Hippocampal formation (tissue), 2 donors: ENCODE measurements at regions not wholly inside any gene's neighbourhood (a gene's known extent, or its start where the extent isn't known, plus 50 kb on each side); places are given as distances from the start of the nearest gene placed in this dataset.
A peak's percentile ranks its signal among the peaks of the same experiment; 100 is the strongest.

Experiments
- DNase-seq, 2 donors: peaks; one replicate each; lab custom pipeline; 2025; lab: John Stamatoyannopoulos, UW

GRCh38 chr14:97395068-97395467, 597.9 kb downstream of the VRK1 start:
- no peak for DNase-seq

- no peak for DNase-seq
These were observed 604.5 kb downstream of the VRK1 start for GRCh38 chr14:97401714-97402113.

- no peak for DNase-seq
These were observed 605.1 kb downstream of the VRK1 start for GRCh38 chr14:97402279-97402678.

- DNase-seq: no peak
These were observed 610.7 kb downstream of the VRK1 start for GRCh38 chr14:97407701-97408407.

- no peak for DNase-seq
These were observed 611.3 kb downstream of the VRK1 start for GRCh38 chr14:97408503-97408902.

GRCh38 chr14:97408937-97409815, 612.0 kb downstream of the VRK1 start:
- DNase-seq: no peak

GRCh38 chr14:97410667-97411620, 613.8 kb downstream of the VRK1 start:
- peak in 1 of 2 donors; percentile 14 for DNase-seq

GRCh38 chr14:97411938-97412612, 614.9 kb downstream of the VRK1 start:
- no peak for DNase-seq

GRCh38 chr14:97413022-97413539, 615.9 kb downstream of the VRK1 start:
- no peak for DNase-seq

- DNase-seq: no peak
These were observed 617.0 kb downstream of the VRK1 start for GRCh38 chr14:97413966-97414717.

- no peak for DNase-seq
These were observed 617.5 kb downstream of the VRK1 start for GRCh38 chr14:97414718-97415098.

- DNase-seq: no peak
These were observed 618.7 kb downstream of the VRK1 start for GRCh38 chr14:97415907-97416306.

- DNase-seq: no peak
These were observed 619.4 kb downstream of the VRK1 start for GRCh38 chr14:97416550-97416949.

- DNase-seq: no peak
These were observed 620.1 kb downstream of the VRK1 start for GRCh38 chr14:97417331-97417730.

GRCh38 chr14:97420211-97420610, 623.0 kb downstream of the VRK1 start:
- DNase-seq: no peak

- DNase-seq: no peak
These were observed 629.6 kb downstream of the VRK1 start for GRCh38 chr14:97426776-97427175.

GRCh38 chr14:97428808-97429440, 631.7 kb downstream of the VRK1 start:
- no peak for DNase-seq

GRCh38 chr14:97432586-97432985, 635.4 kb downstream of the VRK1 start:
- DNase-seq: no peak

- DNase-seq: no peak
These were observed 644.7 kb downstream of the VRK1 start for GRCh38 chr14:97441740-97442362.

- DNase-seq: no peak
These were observed 645.2 kb downstream of the VRK1 start for GRCh38 chr14:97442363-97442762.
